HCT116 (cell line): ENCODE measurements at regions not wholly inside any gene's neighbourhood (a gene's known extent, or its start where the extent isn't known, plus 50 kb on each side); places are given as distances from the start of the nearest gene placed in this dataset.

ENCODE experiments used
- ELF1 ChIP-seq: IDR thresholded peaks from 2 replicates; pipeline ENCODE4 v1.6.1; 2012; ENCODE audit warnings: low read depth, borderline replicate concordance
- EZH2 ChIP-seq: fragments of 200-600 bp; sonication (generic); IDR thresholded peaks from 2 replicates; pipeline ENCODE4 v1.6.1; 2017; ENCODE audit warnings: antibody characterized with exemption, mixed run types
- POLR2A ChIP-seq: IDR thresholded peaks from 2 replicates; pipeline ENCODE4 v1.7.0; 2011; ENCODE audit warnings: borderline replicate concordance; ENCODE audit not compliant: insufficient read depth, insufficient read length; ENCODE audit errors: extremely low read depth
- POLR2AphosphoS5 ChIP-seq: IDR thresholded peaks from 2 replicates; pipeline ENCODE4 v1.6.1; 2011; ENCODE audit warnings: mild to moderate bottlenecking, low read depth, low read length, moderate library complexity
- SIN3A ChIP-seq: IDR thresholded peaks from 2 replicates; pipeline ENCODE4 v1.6.1; 2012; ENCODE audit warnings: low read depth
- TF ChIP-seq, protein P1 (sequence below): IDR thresholded peaks from 2 replicates; pipeline ENCODE4 v1.6.1; 2012; ENCODE audit warnings: low read depth
- TF ChIP-seq, protein P2 (sequence below), 3 experiments: fragments of 200-600 bp in 1 of 3; sonication (generic) in 1 of 3; IDR thresholded peaks in 2 of 3; conservative IDR thresholded peaks in 1 of 3; 2 replicates each; pipeline ENCODE4 v1.5.1; 2012 to 2017; ENCODE audit warnings: low read depth in 2 of 3, low read length in 2 of 3, antibody characterized with exemption in 1 of 3, borderline replicate concordance in 1 of 3, control low read depth in 1 of 3, mild to moderate bottlenecking in 1 of 3, mixed read lengths in 1 of 3, mixed run types in 1 of 3, moderate library complexity in 1 of 3; ENCODE audit not compliant: insufficient read depth in 1 of 3
- TF ChIP-seq, protein P3 (sequence below): IDR thresholded peaks from 2 replicates; pipeline ENCODE4 v1.6.1; 2012

DNA sequence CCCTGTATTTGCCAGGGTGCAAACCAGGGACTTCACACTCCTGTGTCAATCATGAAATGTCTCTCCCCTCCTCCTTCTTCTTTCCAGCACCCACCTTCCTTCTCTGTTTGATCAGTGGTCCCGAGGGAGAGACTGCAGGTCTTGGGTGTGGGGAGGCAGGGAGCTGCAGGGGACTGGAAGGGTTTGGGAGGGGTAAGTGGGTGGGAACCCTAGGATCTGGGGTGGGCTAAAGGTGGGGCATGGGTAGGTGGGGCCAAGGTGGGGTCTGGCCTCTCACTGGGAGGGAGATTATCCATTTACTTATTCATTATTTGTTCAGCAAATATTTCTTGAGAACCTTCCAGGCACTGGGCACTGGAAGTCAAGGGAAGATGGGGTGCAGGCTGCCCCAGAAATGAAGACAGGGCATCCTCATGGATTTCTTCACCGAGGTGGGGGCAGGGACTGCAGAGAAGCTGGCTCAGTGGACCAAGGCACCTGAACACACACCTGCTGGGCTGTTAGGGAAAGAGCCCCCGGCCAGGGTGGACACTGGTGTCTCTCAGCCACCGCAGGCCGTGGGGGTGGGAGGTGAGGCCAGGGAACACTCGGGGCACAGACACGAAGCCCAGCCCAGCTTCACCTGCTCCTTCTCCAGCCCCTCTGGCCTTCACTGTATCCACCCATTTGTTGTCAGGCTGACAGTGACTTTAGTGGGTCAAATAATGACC, 193.9 kb upstream of the C1orf174 start:
- TF ChIP-seq POLR2A = no peak
- TF ChIP-seq, protein P1, sequence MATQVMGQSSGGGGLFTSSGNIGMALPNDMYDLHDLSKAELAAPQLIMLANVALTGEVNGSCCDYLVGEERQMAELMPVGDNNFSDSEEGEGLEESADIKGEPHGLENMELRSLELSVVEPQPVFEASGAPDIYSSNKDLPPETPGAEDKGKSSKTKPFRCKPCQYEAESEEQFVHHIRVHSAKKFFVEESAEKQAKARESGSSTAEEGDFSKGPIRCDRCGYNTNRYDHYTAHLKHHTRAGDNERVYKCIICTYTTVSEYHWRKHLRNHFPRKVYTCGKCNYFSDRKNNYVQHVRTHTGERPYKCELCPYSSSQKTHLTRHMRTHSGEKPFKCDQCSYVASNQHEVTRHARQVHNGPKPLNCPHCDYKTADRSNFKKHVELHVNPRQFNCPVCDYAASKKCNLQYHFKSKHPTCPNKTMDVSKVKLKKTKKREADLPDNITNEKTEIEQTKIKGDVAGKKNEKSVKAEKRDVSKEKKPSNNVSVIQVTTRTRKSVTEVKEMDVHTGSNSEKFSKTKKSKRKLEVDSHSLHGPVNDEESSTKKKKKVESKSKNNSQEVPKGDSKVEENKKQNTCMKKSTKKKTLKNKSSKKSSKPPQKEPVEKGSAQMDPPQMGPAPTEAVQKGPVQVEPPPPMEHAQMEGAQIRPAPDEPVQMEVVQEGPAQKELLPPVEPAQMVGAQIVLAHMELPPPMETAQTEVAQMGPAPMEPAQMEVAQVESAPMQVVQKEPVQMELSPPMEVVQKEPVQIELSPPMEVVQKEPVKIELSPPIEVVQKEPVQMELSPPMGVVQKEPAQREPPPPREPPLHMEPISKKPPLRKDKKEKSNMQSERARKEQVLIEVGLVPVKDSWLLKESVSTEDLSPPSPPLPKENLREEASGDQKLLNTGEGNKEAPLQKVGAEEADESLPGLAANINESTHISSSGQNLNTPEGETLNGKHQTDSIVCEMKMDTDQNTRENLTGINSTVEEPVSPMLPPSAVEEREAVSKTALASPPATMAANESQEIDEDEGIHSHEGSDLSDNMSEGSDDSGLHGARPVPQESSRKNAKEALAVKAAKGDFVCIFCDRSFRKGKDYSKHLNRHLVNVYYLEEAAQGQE = no peak
- TF ChIP-seq SIN3A = no peak
- no peak for TF ChIP-seq ELF1
- TF ChIP-seq, protein P2, sequence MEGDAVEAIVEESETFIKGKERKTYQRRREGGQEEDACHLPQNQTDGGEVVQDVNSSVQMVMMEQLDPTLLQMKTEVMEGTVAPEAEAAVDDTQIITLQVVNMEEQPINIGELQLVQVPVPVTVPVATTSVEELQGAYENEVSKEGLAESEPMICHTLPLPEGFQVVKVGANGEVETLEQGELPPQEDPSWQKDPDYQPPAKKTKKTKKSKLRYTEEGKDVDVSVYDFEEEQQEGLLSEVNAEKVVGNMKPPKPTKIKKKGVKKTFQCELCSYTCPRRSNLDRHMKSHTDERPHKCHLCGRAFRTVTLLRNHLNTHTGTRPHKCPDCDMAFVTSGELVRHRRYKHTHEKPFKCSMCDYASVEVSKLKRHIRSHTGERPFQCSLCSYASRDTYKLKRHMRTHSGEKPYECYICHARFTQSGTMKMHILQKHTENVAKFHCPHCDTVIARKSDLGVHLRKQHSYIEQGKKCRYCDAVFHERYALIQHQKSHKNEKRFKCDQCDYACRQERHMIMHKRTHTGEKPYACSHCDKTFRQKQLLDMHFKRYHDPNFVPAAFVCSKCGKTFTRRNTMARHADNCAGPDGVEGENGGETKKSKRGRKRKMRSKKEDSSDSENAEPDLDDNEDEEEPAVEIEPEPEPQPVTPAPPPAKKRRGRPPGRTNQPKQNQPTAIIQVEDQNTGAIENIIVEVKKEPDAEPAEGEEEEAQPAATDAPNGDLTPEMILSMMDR (IDR thresholded peaks at IDR 0.05 in 2 of 3, conservative IDR thresholded peaks at IDR 0.05 in 1 of 3; ENCODE audit: borderline replicate concordance in 1 of 3, insufficient read depth in 1 of 3, low read depth in 2 of 3, low read length in 2 of 3) = no peak
- TF ChIP-seq POLR2AphosphoS5 = no peak
- no peak for TF ChIP-seq EZH2
- TF ChIP-seq, protein P3, sequence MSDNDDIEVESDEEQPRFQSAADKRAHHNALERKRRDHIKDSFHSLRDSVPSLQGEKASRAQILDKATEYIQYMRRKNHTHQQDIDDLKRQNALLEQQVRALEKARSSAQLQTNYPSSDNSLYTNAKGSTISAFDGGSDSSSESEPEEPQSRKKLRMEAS = no peak
